Lower leg skin (tissue), 4 donors: ENCODE measurements at regions not wholly inside any gene's neighbourhood (a gene's known extent, or its start where the extent isn't known, plus 50 kb on each side); places are given as distances from the start of the nearest gene placed in this dataset.
A peak's percentile ranks its signal among the peaks of the same experiment; 100 is the strongest.

ENCODE experiments used
- DNase-seq, 2 donors: peaks; one replicate each; pipeline ENCODE4 v3.0.0-alpha.2; 2019; ENCODE audit warnings: low spot score in 2 of 2
- H3K4me3 ChIP-seq: fragments of 200-600 bp; sonication (generic); 2 replicates; pipeline ENCODE4 v1.5.1; 2017; ENCODE audit warnings: mild to moderate bottlenecking, low read depth; ENCODE audit not compliant: poor library complexity, severe bottlenecking
- POLR2A ChIP-seq, 2 donors: fragments of 450-650 bp; IDR thresholded peaks; one replicate each; pipeline ENCODE4 v1.6.1; 2016 to 2017; ENCODE audit warnings: antibody characterized with exemption in 2 of 2, mild to moderate bottlenecking in 1 of 2, moderate library complexity in 1 of 2
- WGBS, 2 donors: methylation state at CpG; one replicate each; pipeline ENCODE4 v1.1.5; 2018; 5-methylcytosine and 5-hydroxymethylcytosine counted together
- intact Hi-C: fragments of 100-400 bp; cut with DNase I; formaldehyde crosslinking; loops from one replicate; pipeline ENCODE4 v1.15.0; 2023; ENCODE audit warnings: low total_unique reads
- TF ChIP-seq, protein P1 (sequence below), 3 donors: fragments of 450-650 bp; IDR thresholded peaks; one replicate each; pipeline ENCODE4 v1.5.1; 2016; ENCODE audit warnings: antibody characterized with exemption in 3 of 3, mild to moderate bottlenecking in 3 of 3, moderate library complexity in 2 of 3

DNA sequence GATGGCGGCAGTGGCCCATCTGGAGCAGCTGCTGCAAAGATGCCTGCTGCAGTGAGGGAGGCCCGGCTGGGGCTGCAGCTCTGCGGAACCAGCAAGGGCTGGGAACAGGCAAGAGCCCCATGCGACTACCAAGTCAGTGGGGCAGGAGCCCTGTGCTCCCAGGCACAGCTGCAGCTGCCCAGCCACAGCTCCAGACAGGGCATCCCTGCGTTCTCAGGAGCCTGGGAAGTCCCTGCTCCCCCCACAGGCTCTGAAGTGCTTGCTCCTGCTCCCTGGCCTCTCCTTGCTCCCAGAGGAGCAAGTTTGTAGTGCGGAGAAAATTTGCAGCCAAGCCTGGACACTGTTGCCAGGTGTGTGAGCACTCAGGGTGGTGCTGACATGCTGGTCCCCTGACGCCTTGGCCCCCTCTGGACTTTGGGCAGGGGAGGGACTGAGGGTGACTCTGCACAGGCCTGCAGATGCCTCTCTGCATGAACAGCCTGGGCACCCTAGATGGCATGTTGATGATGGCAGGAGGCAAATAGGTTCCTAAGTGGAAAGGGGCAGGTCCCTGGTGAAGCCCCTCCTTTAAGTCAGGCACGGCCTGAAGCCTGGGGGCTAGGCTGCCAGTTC is 105.6 kb downstream of the LYZL1 start:
- intact Hi-C loops: no loop called here
- H3K4me3 ChIP-seq: no peak overlapping the region
- WGBS, 2 donors: 74 to 94% methylated on average over 4 to 8 of the region's 8 CpGs
- DNase-seq: peak in 1 of 2 donors; percentile 49
- no peak for TF ChIP-seq POLR2A (IDR thresholded peaks at IDR 0.05)
- TF ChIP-seq, protein P1, sequence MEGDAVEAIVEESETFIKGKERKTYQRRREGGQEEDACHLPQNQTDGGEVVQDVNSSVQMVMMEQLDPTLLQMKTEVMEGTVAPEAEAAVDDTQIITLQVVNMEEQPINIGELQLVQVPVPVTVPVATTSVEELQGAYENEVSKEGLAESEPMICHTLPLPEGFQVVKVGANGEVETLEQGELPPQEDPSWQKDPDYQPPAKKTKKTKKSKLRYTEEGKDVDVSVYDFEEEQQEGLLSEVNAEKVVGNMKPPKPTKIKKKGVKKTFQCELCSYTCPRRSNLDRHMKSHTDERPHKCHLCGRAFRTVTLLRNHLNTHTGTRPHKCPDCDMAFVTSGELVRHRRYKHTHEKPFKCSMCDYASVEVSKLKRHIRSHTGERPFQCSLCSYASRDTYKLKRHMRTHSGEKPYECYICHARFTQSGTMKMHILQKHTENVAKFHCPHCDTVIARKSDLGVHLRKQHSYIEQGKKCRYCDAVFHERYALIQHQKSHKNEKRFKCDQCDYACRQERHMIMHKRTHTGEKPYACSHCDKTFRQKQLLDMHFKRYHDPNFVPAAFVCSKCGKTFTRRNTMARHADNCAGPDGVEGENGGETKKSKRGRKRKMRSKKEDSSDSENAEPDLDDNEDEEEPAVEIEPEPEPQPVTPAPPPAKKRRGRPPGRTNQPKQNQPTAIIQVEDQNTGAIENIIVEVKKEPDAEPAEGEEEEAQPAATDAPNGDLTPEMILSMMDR (IDR thresholded peaks at IDR 0.05): no peak

DNA sequence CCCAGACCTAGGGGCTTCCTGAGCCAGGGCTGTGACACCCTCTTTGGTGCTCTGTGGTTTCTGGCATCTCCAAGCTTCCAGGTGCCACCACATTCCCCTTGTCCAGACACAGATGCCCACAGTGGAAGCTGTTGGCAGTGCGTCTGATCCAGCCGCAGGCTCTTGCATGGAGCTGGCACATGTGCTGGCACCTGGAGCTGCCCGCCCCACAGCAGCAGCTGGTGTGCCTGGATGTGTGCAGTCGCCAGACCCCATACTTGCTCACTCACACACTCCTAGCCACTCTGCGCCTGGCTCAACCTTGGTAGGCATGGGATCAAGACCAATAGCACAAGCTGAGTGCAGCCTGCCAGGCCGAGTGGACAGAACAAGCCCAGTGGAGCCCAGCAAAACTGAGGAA is 106.5 kb downstream of the LYZL1 start:
- no peak overlapping the region for H3K4me3 ChIP-seq
- no peak for TF ChIP-seq POLR2A (IDR thresholded peaks at IDR 0.05)
- TF ChIP-seq, protein P1 (IDR thresholded peaks at IDR 0.05): no peak
- no peak for DNase-seq
- intact Hi-C loops: no loop called here
- WGBS, 2 donors: 86 to 92% methylated on average over 6 of the region's 6 CpGs

DNA sequence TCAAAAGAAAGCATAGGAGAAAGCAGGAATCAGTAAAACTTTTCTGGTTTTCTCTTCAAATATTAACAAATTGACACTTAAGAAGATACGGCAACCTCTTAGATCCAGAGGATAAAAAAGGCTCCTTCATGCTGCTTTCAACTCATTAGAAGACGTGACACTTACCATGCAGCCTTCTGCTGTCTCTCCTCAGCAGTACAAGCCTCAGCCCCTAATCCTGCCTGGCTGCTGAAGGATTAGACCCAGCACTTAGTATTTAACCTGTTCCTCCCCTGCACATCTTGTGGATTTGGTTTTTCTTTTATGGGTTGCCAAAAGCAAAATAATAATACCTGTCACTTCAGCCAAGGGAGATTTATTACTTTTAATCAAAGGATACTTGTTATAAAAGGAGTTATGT is 108.4 kb downstream of the LYZL1 start:
- DNase-seq: no peak

DNA sequence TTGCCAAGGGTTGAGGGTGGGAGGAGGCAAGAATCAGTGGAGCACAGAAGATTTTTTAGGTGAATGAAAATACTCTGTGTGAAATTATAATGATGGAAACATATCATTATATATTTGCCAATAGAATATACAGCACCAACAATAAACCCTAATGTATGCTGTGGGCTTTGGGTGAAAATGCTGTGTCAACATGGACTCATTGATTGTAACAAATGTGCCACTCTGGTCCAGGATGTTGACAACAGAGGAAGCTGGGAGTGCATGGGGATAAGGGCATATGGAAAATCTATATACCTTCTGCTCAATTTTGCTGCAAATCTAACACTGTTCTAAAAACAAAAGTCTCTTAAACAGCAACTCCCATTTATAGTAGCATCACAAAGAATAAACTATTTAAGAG is 114.3 kb downstream of the LYZL1 start:
- TF ChIP-seq POLR2A (IDR thresholded peaks at IDR 0.05): no peak
- TF ChIP-seq, protein P1 (IDR thresholded peaks at IDR 0.05): no peak
- intact Hi-C loops: no loop called here
- DNase-seq: no peak
- H3K4me3 ChIP-seq: no peak overlapping the region

More for the DNA sequence above, 108.4 kb downstream of the LYZL1 start:
- intact Hi-C loops: no loop called here
- no peak overlapping the region for H3K4me3 ChIP-seq
- 85 to 86% methylated on average over 2 of the region's 2 CpGs for WGBS, 2 donors
- TF ChIP-seq POLR2A (IDR thresholded peaks at IDR 0.05): no peak
- TF ChIP-seq, protein P1 (IDR thresholded peaks at IDR 0.05): no peak

DNA sequence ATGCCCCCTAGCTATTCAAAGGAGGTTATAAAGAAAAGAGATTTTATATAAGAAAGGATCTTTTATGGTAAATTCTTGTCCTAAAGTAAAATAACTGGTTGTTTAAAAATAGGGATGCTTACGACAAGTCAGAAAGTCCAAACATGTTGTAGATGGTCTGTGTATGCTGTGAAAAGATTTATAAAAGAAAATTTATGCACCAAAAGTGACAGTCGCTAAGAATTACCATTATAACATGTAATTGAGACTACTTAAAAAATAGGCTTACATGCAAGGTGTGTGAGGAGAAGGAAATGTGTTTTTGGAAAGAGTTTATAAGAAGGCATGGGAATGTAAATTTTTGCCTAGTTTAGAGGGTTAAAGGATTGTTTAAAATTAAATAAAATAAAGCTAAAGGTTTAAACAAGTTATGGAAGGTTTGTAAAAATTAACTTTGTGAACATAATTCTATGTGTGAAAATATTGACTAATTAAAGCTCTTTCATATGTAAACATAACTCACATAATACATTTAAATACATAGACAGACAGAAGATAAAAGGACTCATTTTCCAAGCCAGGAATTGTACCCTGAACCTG is 118.5 kb downstream of the LYZL1 start:
- WGBS, 2 donors: 93 to 96% methylated on average over 2 of the region's 2 CpGs
- TF ChIP-seq, protein P1 (IDR thresholded peaks at IDR 0.05): no peak
- TF ChIP-seq POLR2A (IDR thresholded peaks at IDR 0.05): no peak
- intact Hi-C loops: no loop called here
- no peak for DNase-seq
- no peak overlapping the region for H3K4me3 ChIP-seq
